ENCODE measurements at regions not wholly inside any gene's neighbourhood (a gene's known extent, or its start where the extent isn't known, plus 50 kb on each side); places are given as distances from the start of the nearest gene placed in this dataset.

- no peak overlapping the region for H3K4me2 ChIP-seq (ENCODE audit: insufficient read depth, low read length)
These were observed 69.4 kb upstream of the DSC1 start for GRCh38 chr18:31232013-31232412.

More at GRCh38 chr18:31232013-31232412, 69.4 kb upstream of the DSC1 start:
- Histone ChIP-seq H4K20me1 (replicated peaks; ENCODE audit: control insufficient read depth, insufficient read depth, low read length) (no peaks in the 10 kb centered on the region), H3K79me2 (ENCODE audit: control insufficient read depth, insufficient read depth, low read length) (no peaks in the 10 kb centered on the region), H3K27me3 (ENCODE audit: control insufficient read depth in 2 of 2, insufficient read depth in 2 of 2, low read length in 2 of 2) (no peaks in the 10 kb centered on the region), H3K27ac (ENCODE audit: extremely low read depth, low read depth, low read length) (no peak overlapping the region), H3K36me3 (ENCODE audit: control insufficient read depth, insufficient read depth, low read length) (no peaks in the 10 kb centered on the region), H2AFZ (ENCODE audit: low read depth, low read length) (no peak overlapping the region), H3K4me3 (no peak overlapping the region), H3K9ac (ENCODE audit: insufficient read depth in 1 of 2, low read depth in 2 of 2, low read length in 2 of 2) (no peak overlapping the region), H3K9me3 (replicated peaks; ENCODE audit: control insufficient read depth, insufficient read depth, low read depth, low read length) (no peaks in the 10 kb centered on the region), H3K9me1 (ENCODE audit: control insufficient read depth, insufficient read depth, low read length) (no peaks in the 10 kb centered on the region), H3K4me1 (replicated peaks in 1 of 2; ENCODE audit: control insufficient read depth in 2 of 2, insufficient read depth in 2 of 2, low read length in 2 of 2) (no peaks in the 10 kb centered on the region)
- WGBS (ENCODE audit: insufficient coverage, low coverage, missing lambda C conversion rate) = 8% methylated on average over 5 of the region's 5 CpGs
- no TSS peak for BruUV-seq (replicated peaks)
- POLR2A ChIA-PET = no interaction called here
- DNase-seq (ENCODE audit: extremely low read depth in 1 of 4, low spot score in 3 of 4) (no peak), FAIRE-seq (no peak), ATAC-seq (no peak)
- intact Hi-C loops (cut with micrococcal nuclease) (no loop called here), in situ Hi-C loops (cut with MboI) (no loop called here)
- TF ChIP-seq TFAM (CRISPR knock-in tag; conservative IDR thresholded peaks at IDR 0.05) (no peak), SMARCA4 (IDR thresholded peaks at IDR 0.05) (no peak), HDAC3 (IDR thresholded peaks at IDR 0.05; ENCODE audit: borderline replicate concordance, partially characterized antibody) (no peak), ZNF174 (CRISPR knock-in tag; IDR thresholded peaks at IDR 0.05) (no peak), TCF7L2 (IDR thresholded peaks at IDR 0.05; ENCODE audit: low read depth, low read length) (no peak), ARID1B (IDR thresholded peaks at IDR 0.05) (no peak), CREB1 (IDR thresholded peaks at IDR 0.05) (no peak), CREB1 (CRISPR knock-in tag; IDR thresholded peaks at IDR 0.05) (no peak), GTF2F1 (IDR thresholded peaks at IDR 0.05; ENCODE audit: low read depth, low read length) (no peak), NELFE (IDR thresholded peaks at IDR 0.05; ENCODE audit: insufficient read depth, insufficient read length) (no peak), STAG1 (CRISPR knock-in tag; IDR thresholded peaks at IDR 0.05; ENCODE audit: borderline replicate concordance) (no peak), ERF (CRISPR knock-in tag; IDR thresholded peaks at IDR 0.05) (no peak), SMAD4 (CRISPR knock-in tag; conservative IDR thresholded peaks at IDR 0.05) (no peak)
- TF ChIP-seq, protein P1, sequence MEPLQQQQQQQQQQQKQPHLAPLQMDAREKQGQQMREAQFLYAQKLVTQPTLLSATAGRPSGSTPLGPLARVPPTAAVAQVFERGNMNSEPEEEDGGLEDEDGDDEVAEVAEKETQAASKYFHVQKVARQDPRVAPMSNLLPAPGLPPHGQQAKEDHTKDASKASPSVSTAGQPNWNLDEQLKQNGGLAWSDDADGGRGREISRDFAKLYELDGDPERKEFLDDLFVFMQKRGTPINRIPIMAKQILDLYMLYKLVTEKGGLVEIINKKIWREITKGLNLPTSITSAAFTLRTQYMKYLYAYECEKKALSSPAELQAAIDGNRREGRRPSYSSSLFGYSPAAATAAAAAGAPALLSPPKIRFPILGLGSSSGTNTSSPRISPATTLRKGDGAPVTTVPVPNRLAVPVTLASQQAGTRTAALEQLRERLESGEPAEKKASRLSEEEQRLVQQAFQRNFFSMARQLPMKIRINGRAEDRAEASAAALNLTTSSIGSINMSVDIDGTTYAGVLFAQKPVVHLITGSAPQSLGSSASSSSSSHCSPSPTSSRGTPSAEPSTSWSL (CRISPR knock-in tag; IDR thresholded peaks at IDR 0.05; ENCODE audit: borderline replicate concordance) = no peak
- CTCF ChIA-PET (ENCODE audit: low intra/inter-chr PET ratio) = no interaction called here

All from K562 (cell line).